IPS-15b (cell line): ENCODE measurements at regions not wholly inside any gene's neighbourhood (a gene's known extent, or its start where the extent isn't known, plus 50 kb on each side); places are given as distances from the start of the nearest gene placed in this dataset.

Experiments used
- H3K27me3 ChIP-seq: one replicate; pipeline ENCODE4 v1.6.1; 2013; ENCODE audit warnings: low read length; ENCODE audit not compliant: control insufficient read depth, insufficient read depth
- H3K36me3 ChIP-seq: one replicate; pipeline ENCODE4 v1.6.1; 2013; ENCODE audit warnings: low read length; ENCODE audit not compliant: control insufficient read depth, insufficient read depth
- H3K4me1 ChIP-seq: one replicate; pipeline ENCODE4 v1.6.1; 2013; ENCODE audit warnings: mild to moderate bottlenecking, low read length; ENCODE audit not compliant: control insufficient read depth, insufficient read depth
- H3K4me3 ChIP-seq: one replicate; pipeline ENCODE4 v1.5.1; 2013; ENCODE audit warnings: low read depth, low read length
- H3K9ac ChIP-seq: one replicate; pipeline ENCODE4 v1.6.1; 2013; ENCODE audit warnings: low read depth, mild to moderate bottlenecking, low read length
- H3K9me3 ChIP-seq: one replicate; pipeline ENCODE4 v1.6.1; 2013; ENCODE audit warnings: mild to moderate bottlenecking, low read length; ENCODE audit not compliant: control insufficient read depth, insufficient read depth

- no peak overlapping the region for H3K4me3 ChIP-seq
- no peak overlapping the region for H3K9ac ChIP-seq
- H3K27me3 ChIP-seq: no peaks in the 10 kb centered on the region
- no peaks in the 10 kb centered on the region for H3K9me3 ChIP-seq
- H3K36me3 ChIP-seq: no peaks in the 10 kb centered on the region
- no peaks in the 10 kb centered on the region for H3K4me1 ChIP-seq
Observed at GRCh38 chr18:42418121-42418520, 463.1 kb downstream of the PIK3C3 start.

GRCh38 chr18:42425025-42425424 is 470.0 kb downstream of the PIK3C3 start:
- H3K4me3 ChIP-seq: no peak overlapping the region
- no peaks in the 10 kb centered on the region for H3K36me3 ChIP-seq
- no peaks in the 10 kb centered on the region for H3K4me1 ChIP-seq
- no peak overlapping the region for H3K9ac ChIP-seq
- no peaks in the 10 kb centered on the region for H3K27me3 ChIP-seq
- H3K9me3 ChIP-seq: no peaks in the 10 kb centered on the region

GRCh38 chr18:42426496-42427015 is 471.5 kb downstream of the PIK3C3 start:
- Histone ChIP-seq H3K9ac (no peak overlapping the region), H3K27me3 (no peaks in the 10 kb centered on the region), H3K36me3 (no peaks in the 10 kb centered on the region)

GRCh38 chr18:42429196-42429595 is 474.2 kb downstream of the PIK3C3 start:
- Histone ChIP-seq H3K27me3 (no peaks in the 10 kb centered on the region), H3K9me3 (no peaks in the 10 kb centered on the region), H3K36me3 (no peaks in the 10 kb centered on the region), H3K4me1 (no peaks in the 10 kb centered on the region), H3K4me3 (no peak overlapping the region), H3K9ac (no peak overlapping the region)

More at GRCh38 chr18:42426496-42427015, 471.5 kb downstream of the PIK3C3 start:
- H3K9me3 ChIP-seq: no peaks in the 10 kb centered on the region
- H3K4me3 ChIP-seq: no peak overlapping the region
- H3K4me1 ChIP-seq: no peaks in the 10 kb centered on the region

GRCh38 chr18:42436222-42436765 is 481.3 kb downstream of the PIK3C3 start:
- H3K4me1 ChIP-seq: no peaks in the 10 kb centered on the region
- no peaks in the 10 kb centered on the region for H3K9me3 ChIP-seq
- H3K9ac ChIP-seq: no peak overlapping the region
- H3K36me3 ChIP-seq: no peaks in the 10 kb centered on the region
- no peak overlapping the region for H3K4me3 ChIP-seq
- H3K27me3 ChIP-seq: no peaks in the 10 kb centered on the region

GRCh38 chr18:42437001-42437400 is 482.0 kb downstream of the PIK3C3 start:
- no peaks in the 10 kb centered on the region for H3K9me3 ChIP-seq
- no peaks in the 10 kb centered on the region for H3K27me3 ChIP-seq
- H3K4me1 ChIP-seq: no peaks in the 10 kb centered on the region
- no peaks in the 10 kb centered on the region for H3K36me3 ChIP-seq
- H3K4me3 ChIP-seq: no peak overlapping the region
- no peak overlapping the region for H3K9ac ChIP-seq

GRCh38 chr18:42437646-42438045 is 482.6 kb downstream of the PIK3C3 start:
- Histone ChIP-seq H3K4me1 (no peaks in the 10 kb centered on the region), H3K9ac (no peak overlapping the region), H3K4me3 (no peak overlapping the region), H3K9me3 (no peaks in the 10 kb centered on the region), H3K36me3 (no peaks in the 10 kb centered on the region), H3K27me3 (no peaks in the 10 kb centered on the region)

GRCh38 chr18:42442656-42443055 is 487.6 kb downstream of the PIK3C3 start:
- Histone ChIP-seq H3K9me3 (peaks cover 7% of the 10 kb centered on the region), H3K27me3 (no peaks in the 10 kb centered on the region), H3K36me3 (no peaks in the 10 kb centered on the region), H3K4me1 (no peaks in the 10 kb centered on the region), H3K4me3 (no peak overlapping the region), H3K9ac (no peak overlapping the region)

- Histone ChIP-seq H3K4me1 (no peaks in the 10 kb centered on the region), H3K9me3 (peaks cover 7% of the 10 kb centered on the region), H3K9ac (no peak overlapping the region), H3K27me3 (no peaks in the 10 kb centered on the region), H3K36me3 (no peaks in the 10 kb centered on the region), H3K4me3 (no peak overlapping the region)
Observed at GRCh38 chr18:42444349-42444748, 489.3 kb downstream of the PIK3C3 start.

- Histone ChIP-seq H3K4me1 (no peaks in the 10 kb centered on the region), H3K9me3 (peaks cover 7% of the 10 kb centered on the region), H3K36me3 (no peaks in the 10 kb centered on the region), H3K9ac (no peak overlapping the region), H3K4me3 (no peak overlapping the region), H3K27me3 (no peaks in the 10 kb centered on the region)
Observed at GRCh38 chr18:42445359-42445758, 490.3 kb downstream of the PIK3C3 start.

- Histone ChIP-seq H3K9ac (no peak overlapping the region), H3K4me3 (no peak overlapping the region), H3K9me3 (peaks cover 7% of the 10 kb centered on the region), H3K27me3 (no peaks in the 10 kb centered on the region), H3K36me3 (no peaks in the 10 kb centered on the region), H3K4me1 (no peaks in the 10 kb centered on the region)
Observed at GRCh38 chr18:42446195-42446594, 491.2 kb downstream of the PIK3C3 start.

- Histone ChIP-seq H3K4me1 (no peaks in the 10 kb centered on the region), H3K4me3 (no peak overlapping the region), H3K9ac (no peak overlapping the region), H3K36me3 (no peaks in the 10 kb centered on the region), H3K9me3 (peaks cover 7% of the 10 kb centered on the region), H3K27me3 (no peaks in the 10 kb centered on the region)
Observed at GRCh38 chr18:42447688-42448087, 492.7 kb downstream of the PIK3C3 start.
